Brain microvascular endothelial cell (primary cell): ENCODE measurements at regions not wholly inside any gene's neighbourhood (a gene's known extent, or its start where the extent isn't known, plus 50 kb on each side); places are given as distances from the start of the nearest gene placed in this dataset.
"Not testable (repeated sequence)": the region's sequence is repeated elsewhere in the genome, so short reads cannot be mapped to it uniquely, and the experiment has no call there.

ENCODE experiments used
- DNase-seq: peaks from one replicate; pipeline ENCODE4 v3.0.0-alpha.2; 2020
- H3K27ac ChIP-seq: fragments of 250-450 bp; sonication (Bioruptor Pico); 2 replicates; pipeline ENCODE4 v1.5.1; 2020; ENCODE audit warnings: mild to moderate bottlenecking, moderate library complexity
- H3K27me3 ChIP-seq: fragments of 250-450 bp; sonication (Bioruptor Pico); replicated peaks from 2 replicates; pipeline ENCODE4 v1.5.1; 2020; ENCODE audit warnings: mild to moderate bottlenecking
- H3K36me3 ChIP-seq: fragments of 250-450 bp; sonication (Bioruptor Pico); replicated peaks from 2 replicates; pipeline ENCODE4 v1.5.1; 2020; ENCODE audit warnings: mild to moderate bottlenecking
- H3K4me3 ChIP-seq: 2 replicates; pipeline ENCODE4 v1.5.1; 2011; ENCODE audit warnings: low read depth, mild to moderate bottlenecking, control low read depth, low read length, moderate library complexity
- CTCF ChIP-seq: IDR thresholded peaks from 2 replicates; pipeline ENCODE4 v1.5.1; 2011; ENCODE audit warnings: low read depth, mild to moderate bottlenecking, moderate library complexity, low read length, control low read depth, inconsistent platforms; ENCODE audit errors: missing control alignments
- in situ Hi-C: cut with HindIII; loops from 2 replicates; pipeline ENCODE4 v1.10.0; 2017; ENCODE audit warnings: low sequenced_read_pairs, low pct_ligation_motif_present

GRCh38 chrX:121869876-121870477, 822.6 kb downstream of the GLUD2 start:
- no peak for DNase-seq
- no peak overlapping the region for H3K27ac ChIP-seq

GRCh38 chrX:121871122-121871521, 823.7 kb downstream of the GLUD2 start:
- H3K27ac ChIP-seq, result no peak overlapping the region
- H3K36me3 ChIP-seq, result no peaks in the 10 kb centered on the region
- in situ Hi-C loops, result no loop called here
- no peak for DNase-seq
- TF ChIP-seq CTCF, result no peak
- H3K27me3 ChIP-seq, result no peaks in the 10 kb centered on the region
- H3K4me3 ChIP-seq, result no peak overlapping the region

More at GRCh38 chrX:121869876-121870477, 822.6 kb downstream of the GLUD2 start:
- Histone ChIP-seq H3K27me3 (no peaks in the 10 kb centered on the region), H3K36me3 (no peaks in the 10 kb centered on the region), H3K4me3 (no peak overlapping the region)
- no peak for TF ChIP-seq CTCF
- in situ Hi-C loops, result no loop called here

GRCh38 chrX:121876305-121876704, 828.9 kb downstream of the GLUD2 start:
- H3K27ac ChIP-seq, result no peak overlapping the region
- DNase-seq, result no peak
- H3K27me3 ChIP-seq, result no peaks in the 10 kb centered on the region
- in situ Hi-C loops, result no loop called here
- no peaks in the 10 kb centered on the region for H3K36me3 ChIP-seq
- no peak for TF ChIP-seq CTCF
- H3K4me3 ChIP-seq, result no peak overlapping the region

- H3K27me3 ChIP-seq, in situ Hi-C loops, DNase-seq, H3K4me3 ChIP-seq, H3K36me3 ChIP-seq, H3K27ac ChIP-seq: not testable (repeated sequence)
Measured at GRCh38 chrX:121877337-121877736, 829.9 kb downstream of the GLUD2 start.

- DNase-seq, result no peak
- Histone ChIP-seq H3K4me3 (no peak overlapping the region), H3K27me3 (no peaks in the 10 kb centered on the region), H3K27ac (no peak overlapping the region), H3K36me3 (no peaks in the 10 kb centered on the region)
- TF ChIP-seq CTCF, result no peak
- in situ Hi-C loops, result no loop called here
Measured at GRCh38 chrX:121886557-121886956, 839.1 kb downstream of the GLUD2 start.

GRCh38 chrX:121894756-121895155, 847.3 kb downstream of the GLUD2 start:
- no peak for DNase-seq
- TF ChIP-seq CTCF, result no peak
- H3K27ac ChIP-seq, result no peak overlapping the region

More at GRCh38 chrX:121894756-121895155, 847.3 kb downstream of the GLUD2 start:
- Histone ChIP-seq H3K27me3 (no peaks in the 10 kb centered on the region), H3K36me3 (no peaks in the 10 kb centered on the region), H3K4me3 (no peak overlapping the region)
- in situ Hi-C loops, result no loop called here
